ENCODE measurements at regions not wholly inside any gene's neighbourhood (a gene's known extent, or its start where the extent isn't known, plus 50 kb on each side); places are given as distances from the start of the nearest gene placed in this dataset.

GRCh38 chr5:155726267-155726666 is 600.7 kb upstream of the SGCD start:
- H4K20me1 ChIP-seq (ENCODE audit: insufficient read depth, low read length), result no peaks in the 10 kb centered on the region
- no peaks in the 10 kb centered on the region for H3K9me3 ChIP-seq (ENCODE audit: low read length)
- no peak overlapping the region for H3K27ac ChIP-seq (ENCODE audit: low read depth, low read length, poor library complexity, severe bottlenecking)
- H3K36me3 ChIP-seq (ENCODE audit: insufficient read depth, low read length), result no peaks in the 10 kb centered on the region
- DNase-seq (ENCODE audit: low spot score), result no peak
- H3K79me2 ChIP-seq (ENCODE audit: insufficient read depth, low read depth, low read length), result no peaks in the 10 kb centered on the region
- no peaks in the 10 kb centered on the region for H3K9me2 ChIP-seq (ENCODE audit: insufficient read depth, low read length)
- POLR2A ChIA-PET, result no interaction called here
- H2AFZ ChIP-seq (ENCODE audit: low read length), result no peak overlapping the region
- no peaks in the 10 kb centered on the region for H3K4me1 ChIP-seq (ENCODE audit: insufficient read depth, low read length, poor library complexity, severe bottlenecking)
- BruUV-seq (replicated peaks), result no TSS peak
- no peak for TF ChIP-seq EZH2phosphoT487 (IDR thresholded peaks at IDR 0.05; ENCODE audit: borderline replicate concordance, low read depth, low read length)
- TF ChIP-seq, protein P1, sequence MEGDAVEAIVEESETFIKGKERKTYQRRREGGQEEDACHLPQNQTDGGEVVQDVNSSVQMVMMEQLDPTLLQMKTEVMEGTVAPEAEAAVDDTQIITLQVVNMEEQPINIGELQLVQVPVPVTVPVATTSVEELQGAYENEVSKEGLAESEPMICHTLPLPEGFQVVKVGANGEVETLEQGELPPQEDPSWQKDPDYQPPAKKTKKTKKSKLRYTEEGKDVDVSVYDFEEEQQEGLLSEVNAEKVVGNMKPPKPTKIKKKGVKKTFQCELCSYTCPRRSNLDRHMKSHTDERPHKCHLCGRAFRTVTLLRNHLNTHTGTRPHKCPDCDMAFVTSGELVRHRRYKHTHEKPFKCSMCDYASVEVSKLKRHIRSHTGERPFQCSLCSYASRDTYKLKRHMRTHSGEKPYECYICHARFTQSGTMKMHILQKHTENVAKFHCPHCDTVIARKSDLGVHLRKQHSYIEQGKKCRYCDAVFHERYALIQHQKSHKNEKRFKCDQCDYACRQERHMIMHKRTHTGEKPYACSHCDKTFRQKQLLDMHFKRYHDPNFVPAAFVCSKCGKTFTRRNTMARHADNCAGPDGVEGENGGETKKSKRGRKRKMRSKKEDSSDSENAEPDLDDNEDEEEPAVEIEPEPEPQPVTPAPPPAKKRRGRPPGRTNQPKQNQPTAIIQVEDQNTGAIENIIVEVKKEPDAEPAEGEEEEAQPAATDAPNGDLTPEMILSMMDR (conservative IDR thresholded peaks at IDR 0.05; ENCODE audit: low read length), result no peak
- no peak overlapping the region for H3K4me3 ChIP-seq (ENCODE audit: low read depth, low read length, poor library complexity, severe bottlenecking)
- intact Hi-C loops (cut with micrococcal nuclease; ENCODE audit: unreplicated experiment), result no loop called here
- no peak overlapping the region for H3K4me2 ChIP-seq (ENCODE audit: low read length)
- CTCF ChIA-PET (ENCODE audit: unreplicated experiment), result no interaction called here

DNA sequence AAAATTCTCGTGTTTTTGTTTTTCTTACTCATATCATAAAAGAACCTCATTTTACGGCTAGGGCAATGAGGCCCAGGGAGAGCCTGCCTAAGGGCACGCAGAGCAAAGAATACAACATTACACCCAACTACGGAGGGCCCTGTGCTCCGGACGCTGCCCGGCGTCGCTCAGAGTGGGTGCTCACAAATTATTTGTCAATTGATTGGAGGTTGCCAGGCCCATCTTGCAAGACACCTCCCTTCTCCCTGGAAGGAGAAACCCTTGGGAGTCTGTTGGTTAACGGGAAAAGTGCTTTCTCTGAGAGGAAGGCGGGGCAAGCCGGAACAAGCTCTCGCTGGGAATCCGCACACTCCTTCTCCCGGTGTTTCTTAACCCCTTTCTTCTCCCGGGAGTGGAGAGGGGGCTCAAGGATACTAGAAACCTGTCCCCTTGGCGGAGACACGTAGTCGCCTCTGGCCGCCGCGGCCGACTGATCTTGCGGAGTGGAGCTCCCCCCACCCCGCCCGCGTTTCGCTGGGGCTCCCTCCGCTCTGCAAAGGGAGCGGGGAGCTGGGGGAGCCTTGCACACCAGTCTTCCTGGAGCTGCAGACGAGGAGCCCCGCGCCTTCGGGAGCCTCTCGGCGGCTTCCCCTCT is 599.3 kb upstream of the SGCD start:
- Histone ChIP-seq H3K27ac (ENCODE audit: low read depth, low read length, poor library complexity, severe bottlenecking) (no peak overlapping the region), H3K4me1 (ENCODE audit: insufficient read depth, low read length, poor library complexity, severe bottlenecking) (no peaks in the 10 kb centered on the region), H4K20me1 (ENCODE audit: insufficient read depth, low read length) (no peaks in the 10 kb centered on the region), H3K4me2 (ENCODE audit: low read length) (no peak overlapping the region), H3K9me2 (ENCODE audit: insufficient read depth, low read length) (no peaks in the 10 kb centered on the region), H3K36me3 (ENCODE audit: insufficient read depth, low read length) (no peaks in the 10 kb centered on the region), H3K79me2 (ENCODE audit: insufficient read depth, low read depth, low read length) (no peaks in the 10 kb centered on the region), H2AFZ (ENCODE audit: low read length) (no peak overlapping the region), H3K9me3 (ENCODE audit: low read length) (no peaks in the 10 kb centered on the region), H3K4me3 (ENCODE audit: low read depth, low read length, poor library complexity, severe bottlenecking) (no peak overlapping the region)
- BruUV-seq (replicated peaks), result no TSS peak
- POLR2A ChIA-PET, result no interaction called here
- no peak for TF ChIP-seq EZH2phosphoT487 (IDR thresholded peaks at IDR 0.05; ENCODE audit: borderline replicate concordance, low read depth, low read length)
- TF ChIP-seq, protein P1 (conservative IDR thresholded peaks at IDR 0.05; ENCODE audit: low read length), result no peak
- CTCF ChIA-PET (ENCODE audit: unreplicated experiment), result interaction anchor here (0.6 kb wide), 1 partner anchor 60 kb away, joined by 3 read pairs; no protein-coding TSS in a partner anchor
- intact Hi-C loops (cut with micrococcal nuclease; ENCODE audit: unreplicated experiment), result no loop called here
- no peak for DNase-seq (ENCODE audit: low spot score)

DNA sequence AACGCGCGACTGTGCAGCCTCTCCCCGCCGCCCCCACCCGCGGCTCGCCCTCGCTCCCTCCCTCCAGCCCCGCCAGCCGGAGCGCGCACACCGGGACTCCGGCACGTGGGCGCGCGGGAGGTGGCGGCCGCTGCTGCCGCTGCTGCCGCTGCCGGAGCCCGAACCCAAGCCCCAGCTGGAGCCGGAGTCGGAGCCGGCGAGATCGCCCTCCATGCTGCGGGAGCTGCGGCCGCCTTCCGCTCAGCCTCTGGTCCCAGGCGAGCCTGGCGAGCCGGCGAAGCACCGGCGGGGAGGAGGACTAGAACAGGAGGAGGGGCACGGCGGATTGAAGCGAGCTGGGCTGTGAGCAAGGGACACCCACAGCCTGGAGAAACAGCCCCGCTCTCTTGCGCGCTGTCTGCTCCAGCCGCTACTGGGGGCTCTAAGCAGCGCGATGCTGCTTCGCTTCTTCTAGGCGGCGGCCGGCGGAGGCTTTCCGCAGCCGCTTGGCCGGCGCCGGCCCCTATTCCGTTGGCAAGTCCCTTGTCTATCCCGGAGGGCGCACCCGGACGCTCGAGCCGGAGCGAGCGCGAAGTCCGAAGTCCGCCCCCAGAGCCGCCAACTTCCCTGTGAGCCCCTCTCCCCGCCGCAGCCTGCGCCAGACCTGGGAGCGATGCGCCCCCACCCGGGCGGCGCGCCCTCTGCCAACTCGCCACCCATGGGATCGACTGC is 598.7 kb upstream of the SGCD start:
- H2AFZ ChIP-seq (ENCODE audit: low read length), result no peak overlapping the region
- intact Hi-C loops (cut with micrococcal nuclease; ENCODE audit: unreplicated experiment), result no loop called here
- H3K4me3 ChIP-seq (ENCODE audit: low read depth, low read length, poor library complexity, severe bottlenecking), result no peak overlapping the region
- POLR2A ChIA-PET, result no interaction called here
- no peaks in the 10 kb centered on the region for H3K9me3 ChIP-seq (ENCODE audit: low read length)
- no peaks in the 10 kb centered on the region for H4K20me1 ChIP-seq (ENCODE audit: insufficient read depth, low read length)
- no peaks in the 10 kb centered on the region for H3K9me2 ChIP-seq (ENCODE audit: insufficient read depth, low read length)
- no peaks in the 10 kb centered on the region for H3K4me1 ChIP-seq (ENCODE audit: insufficient read depth, low read length, poor library complexity, severe bottlenecking)
- TF ChIP-seq, protein P1 (conservative IDR thresholded peaks at IDR 0.05; ENCODE audit: low read length), result no peak
- TF ChIP-seq EZH2phosphoT487 (IDR thresholded peaks at IDR 0.05; ENCODE audit: borderline replicate concordance, low read depth, low read length), result no peak
- H3K79me2 ChIP-seq (ENCODE audit: insufficient read depth, low read depth, low read length), result no peaks in the 10 kb centered on the region
- no TSS peak for BruUV-seq (replicated peaks)
- H3K4me2 ChIP-seq (ENCODE audit: low read length), result no peak overlapping the region
- DNase-seq (ENCODE audit: low spot score), result no peak
- no peaks in the 10 kb centered on the region for H3K36me3 ChIP-seq (ENCODE audit: insufficient read depth, low read length)
- no peak overlapping the region for H3K27ac ChIP-seq (ENCODE audit: low read depth, low read length, poor library complexity, severe bottlenecking)
- CTCF ChIA-PET (ENCODE audit: unreplicated experiment), result interaction anchor here (0.6 kb wide), 1 partner anchor 61 kb away, joined by 3 read pairs; no protein-coding TSS in a partner anchor
